ENCODE measurements at regions not wholly inside any gene's neighbourhood (a gene's known extent, or its start where the extent isn't known, plus 50 kb on each side); places are given as distances from the start of the nearest gene placed in this dataset.

DNA sequence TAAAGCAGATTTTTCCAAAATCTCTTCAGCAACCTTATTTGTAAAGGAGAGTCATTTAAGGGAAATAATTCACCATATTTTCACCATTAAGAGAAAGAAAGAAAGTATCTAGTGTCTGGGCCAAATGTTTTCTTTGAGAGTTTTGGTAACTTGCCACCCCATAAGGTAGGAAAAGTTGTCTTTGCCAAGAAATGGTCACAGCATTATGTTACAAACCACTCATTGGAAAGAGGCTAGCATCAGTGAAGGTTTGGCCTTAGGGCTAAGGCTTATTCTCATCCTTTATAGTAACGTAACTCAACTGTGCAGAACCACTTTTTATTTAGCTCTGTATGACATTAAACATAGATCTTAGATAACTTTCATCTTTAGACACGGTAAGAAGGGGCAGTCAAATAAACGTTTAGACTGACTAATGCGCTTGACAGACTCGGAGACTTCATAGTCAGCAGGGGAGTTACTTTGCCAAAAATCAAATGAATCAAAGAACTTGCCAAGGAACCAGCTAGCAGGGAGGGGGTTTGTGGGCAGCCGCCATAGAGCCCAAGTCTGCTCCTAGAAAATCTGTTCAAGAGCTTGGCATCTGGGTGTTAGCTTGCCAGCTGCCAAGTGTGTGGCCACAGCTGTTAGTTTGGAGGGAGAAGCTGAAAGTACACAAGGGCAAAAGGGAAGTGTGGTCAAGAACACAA, 182.8 kb upstream of the GRID2 start:
- DNase-seq, result no peak

DNA sequence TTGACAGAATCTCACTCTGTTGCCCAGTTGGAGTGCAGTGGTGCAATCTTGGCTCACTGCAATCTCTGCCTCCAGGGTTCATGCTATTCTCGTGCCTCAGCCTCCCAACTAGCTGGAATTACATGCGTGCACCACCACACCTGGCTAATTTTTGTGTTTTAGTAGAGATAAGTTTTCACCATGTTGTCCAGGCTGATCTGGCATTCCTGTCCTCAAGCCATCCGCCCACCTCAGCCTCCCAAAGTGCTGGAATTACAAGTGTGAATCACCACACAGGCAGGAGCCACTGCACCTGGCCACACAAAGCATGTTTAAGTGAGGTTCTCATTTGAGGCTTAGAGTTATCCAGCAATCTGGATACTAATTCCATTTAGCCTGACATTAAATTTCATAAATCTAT, 180.9 kb upstream of the GRID2 start:
- TF ChIP-seq, protein P1, sequence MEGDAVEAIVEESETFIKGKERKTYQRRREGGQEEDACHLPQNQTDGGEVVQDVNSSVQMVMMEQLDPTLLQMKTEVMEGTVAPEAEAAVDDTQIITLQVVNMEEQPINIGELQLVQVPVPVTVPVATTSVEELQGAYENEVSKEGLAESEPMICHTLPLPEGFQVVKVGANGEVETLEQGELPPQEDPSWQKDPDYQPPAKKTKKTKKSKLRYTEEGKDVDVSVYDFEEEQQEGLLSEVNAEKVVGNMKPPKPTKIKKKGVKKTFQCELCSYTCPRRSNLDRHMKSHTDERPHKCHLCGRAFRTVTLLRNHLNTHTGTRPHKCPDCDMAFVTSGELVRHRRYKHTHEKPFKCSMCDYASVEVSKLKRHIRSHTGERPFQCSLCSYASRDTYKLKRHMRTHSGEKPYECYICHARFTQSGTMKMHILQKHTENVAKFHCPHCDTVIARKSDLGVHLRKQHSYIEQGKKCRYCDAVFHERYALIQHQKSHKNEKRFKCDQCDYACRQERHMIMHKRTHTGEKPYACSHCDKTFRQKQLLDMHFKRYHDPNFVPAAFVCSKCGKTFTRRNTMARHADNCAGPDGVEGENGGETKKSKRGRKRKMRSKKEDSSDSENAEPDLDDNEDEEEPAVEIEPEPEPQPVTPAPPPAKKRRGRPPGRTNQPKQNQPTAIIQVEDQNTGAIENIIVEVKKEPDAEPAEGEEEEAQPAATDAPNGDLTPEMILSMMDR (IDR thresholded peaks at IDR 0.05), result no peak
- Histone ChIP-seq H3K4me1 (no peaks in the 10 kb centered on the region), H3K4me3 (no peak overlapping the region), H3K27ac (no peak overlapping the region), H3K9me3 (no peaks in the 10 kb centered on the region), H3K36me3 (no peaks in the 10 kb centered on the region), H3K27me3 (ENCODE audit: low read depth) (no peaks in the 10 kb centered on the region)
- ATAC-seq (no peak), DNase-seq (no peak)
- intact Hi-C loops (cut with DNase I), result no loop called here

More for the DNA sequence above, 182.8 kb upstream of the GRID2 start:
- TF ChIP-seq, protein P1 (IDR thresholded peaks at IDR 0.05), result no peak
- intact Hi-C loops (cut with DNase I), result no loop called here
- Histone ChIP-seq H3K36me3 (no peaks in the 10 kb centered on the region), H3K4me3 (no peak overlapping the region), H3K9me3 (no peaks in the 10 kb centered on the region), H3K27me3 (ENCODE audit: low read depth) (no peaks in the 10 kb centered on the region), H3K4me1 (no peaks in the 10 kb centered on the region), H3K27ac (no peak overlapping the region)
- ATAC-seq, result no peak

DNA sequence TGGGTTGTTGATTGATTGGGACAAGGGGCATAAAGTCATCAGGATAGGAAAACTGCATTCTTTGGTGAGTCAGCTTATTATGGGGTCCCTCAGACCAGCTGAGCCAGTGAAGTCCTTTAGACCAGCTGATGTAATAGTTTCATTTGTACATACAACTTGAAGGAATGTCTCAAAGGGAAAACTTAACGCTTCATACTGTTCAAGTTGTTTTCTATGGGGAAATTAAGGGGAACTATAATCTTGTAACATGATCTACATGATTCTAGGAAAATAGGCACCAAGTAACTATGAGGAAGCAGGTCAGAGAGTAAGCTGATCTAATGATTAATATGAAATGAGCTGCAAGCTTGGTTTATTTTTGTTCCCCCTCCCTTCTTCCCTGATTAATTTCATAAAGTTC, 175.1 kb upstream of the GRID2 start:
- DNase-seq, result no peak
- TF ChIP-seq, protein P1 (IDR thresholded peaks at IDR 0.05), result no peak
- Histone ChIP-seq H3K27ac (no peak overlapping the region), H3K9me3 (peaks cover 4% of the 10 kb centered on the region), H3K4me3 (no peak overlapping the region), H3K27me3 (ENCODE audit: low read depth) (no peaks in the 10 kb centered on the region), H3K36me3 (no peaks in the 10 kb centered on the region), H3K4me1 (no peaks in the 10 kb centered on the region)
- ATAC-seq, result peak in 1 of 2 donors; percentile 15
- intact Hi-C loops (cut with DNase I), result no loop called here

DNA sequence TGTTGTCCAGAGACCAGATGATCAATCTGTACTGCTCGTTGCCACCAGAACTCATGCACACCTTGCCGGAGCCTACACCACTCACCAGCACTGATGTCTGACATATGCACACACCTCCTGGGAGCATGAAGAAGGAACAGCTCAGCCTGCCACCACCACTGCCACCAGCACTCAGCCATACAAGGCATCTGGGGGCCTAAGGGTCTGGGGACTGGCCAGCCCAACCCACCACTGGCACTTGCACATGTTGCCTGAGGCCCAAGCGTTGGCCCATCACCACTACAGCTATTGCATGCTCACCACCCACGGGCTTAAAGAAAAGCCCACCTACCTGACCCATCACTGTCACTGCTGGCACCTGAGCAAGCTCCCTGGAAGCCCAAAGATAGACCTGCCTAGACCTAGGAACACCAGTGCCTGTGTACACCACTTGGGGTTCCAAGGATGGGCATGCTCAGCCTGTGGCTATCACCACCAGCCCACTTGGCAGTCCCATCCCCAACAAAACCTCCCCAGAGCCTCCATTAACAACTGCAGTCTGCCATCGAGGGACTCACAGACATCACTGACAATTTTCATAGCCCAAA, 174.3 kb upstream of the GRID2 start:
- H3K9me3 ChIP-seq, result peaks cover 4% of the 10 kb centered on the region
- intact Hi-C loops (cut with DNase I), result no loop called here
- ATAC-seq, result peak in 1 of 2 donors; percentile 21
- H3K27me3 ChIP-seq (ENCODE audit: low read depth), result no peaks in the 10 kb centered on the region
- H3K4me3 ChIP-seq, result no peak overlapping the region
- no peaks in the 10 kb centered on the region for H3K36me3 ChIP-seq
- no peaks in the 10 kb centered on the region for H3K4me1 ChIP-seq
- no peak for DNase-seq
- no peak overlapping the region for H3K27ac ChIP-seq
- TF ChIP-seq, protein P1 (IDR thresholded peaks at IDR 0.05), result no peak

DNA sequence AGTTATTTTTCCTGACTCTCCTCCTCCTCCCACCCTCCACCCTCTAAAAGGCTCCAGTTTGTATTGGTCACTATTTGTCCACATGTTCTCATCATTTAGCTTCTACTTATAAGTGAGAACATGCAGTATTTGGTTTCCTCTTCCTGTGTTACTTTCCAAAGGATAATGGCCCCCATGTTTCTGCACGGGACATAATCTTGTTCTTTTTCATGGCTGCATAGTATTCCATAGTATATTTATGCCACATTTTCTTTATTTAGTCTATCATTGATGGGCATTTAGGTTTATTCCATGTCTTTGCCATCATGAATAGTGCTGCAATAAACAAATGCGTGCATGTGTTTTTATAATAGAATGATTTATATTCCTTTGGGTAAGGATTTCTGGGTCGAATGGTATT, 167.3 kb upstream of the GRID2 start:
- no peaks in the 10 kb centered on the region for H3K27me3 ChIP-seq (ENCODE audit: low read depth)
- H3K27ac ChIP-seq, result no peak overlapping the region
- ATAC-seq (no peak), DNase-seq (no peak)
- intact Hi-C loops (cut with DNase I), result no loop called here
- H3K9me3 ChIP-seq, result peaks cover 12% of the 10 kb centered on the region
- H3K4me3 ChIP-seq, result no peak overlapping the region
- TF ChIP-seq, protein P1 (IDR thresholded peaks at IDR 0.05), result no peak
- H3K36me3 ChIP-seq, result no peaks in the 10 kb centered on the region
- H3K4me1 ChIP-seq, result no peaks in the 10 kb centered on the region

Measured in lower lobe of right lung (tissue), 2 donors.